ENCODE measurements at regions not wholly inside any gene's neighbourhood (a gene's known extent, or its start where the extent isn't known, plus 50 kb on each side); places are given as distances from the start of the nearest gene placed in this dataset.
A peak's percentile ranks its signal among the peaks of the same experiment; 100 is the strongest.

GRCh38 chr18:70489571-70489970 is 200.7 kb downstream of the SOCS6 start:
- DNase-seq = no peak

GRCh38 chr18:70469916-70470315 is 181.1 kb downstream of the SOCS6 start:
- peak in 28 of 58 donors; percentile 7 to 74 (median 28) for DNase-seq

- DNase-seq = peak in 28 of 58 donors; percentile 1 to 69 (median 38)
Observed at GRCh38 chr18:70468861-70469547, 180.2 kb downstream of the SOCS6 start.

- peak in 57 of 58 donors; percentile 8 to 91 (median 62) for DNase-seq
Observed at GRCh38 chr18:70464343-70465114, 175.7 kb downstream of the SOCS6 start.

GRCh38 chr18:70463085-70463484 is 174.2 kb downstream of the SOCS6 start:
- DNase-seq = no peak

- DNase-seq = no peak
Observed at GRCh38 chr18:70462078-70462439, 173.2 kb downstream of the SOCS6 start.

GRCh38 chr18:70461323-70462077 is 172.7 kb downstream of the SOCS6 start:
- DNase-seq = no peak

- no peak for DNase-seq
Observed at GRCh38 chr18:70459731-70460130, 170.9 kb downstream of the SOCS6 start.

DNA sequence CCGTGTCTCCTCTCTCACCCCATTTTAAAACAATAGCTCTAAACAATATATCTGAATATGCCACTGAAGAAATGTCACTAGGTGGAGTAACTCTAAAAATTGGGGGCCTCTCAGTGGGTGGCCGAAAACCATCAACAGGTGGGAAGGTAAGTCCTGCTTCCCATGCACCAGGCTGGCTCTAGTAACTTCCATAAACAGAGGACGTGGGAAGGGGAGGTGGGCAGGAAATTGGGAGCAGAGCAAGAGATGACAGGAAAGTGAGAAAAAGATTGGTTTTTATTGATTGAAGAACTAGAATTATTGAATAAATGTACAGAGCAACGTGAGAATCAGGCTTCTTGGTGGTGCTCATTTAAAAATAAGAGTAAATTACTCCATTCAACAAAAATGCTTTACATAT is 170.4 kb downstream of the SOCS6 start:
- no peak for DNase-seq

DNA sequence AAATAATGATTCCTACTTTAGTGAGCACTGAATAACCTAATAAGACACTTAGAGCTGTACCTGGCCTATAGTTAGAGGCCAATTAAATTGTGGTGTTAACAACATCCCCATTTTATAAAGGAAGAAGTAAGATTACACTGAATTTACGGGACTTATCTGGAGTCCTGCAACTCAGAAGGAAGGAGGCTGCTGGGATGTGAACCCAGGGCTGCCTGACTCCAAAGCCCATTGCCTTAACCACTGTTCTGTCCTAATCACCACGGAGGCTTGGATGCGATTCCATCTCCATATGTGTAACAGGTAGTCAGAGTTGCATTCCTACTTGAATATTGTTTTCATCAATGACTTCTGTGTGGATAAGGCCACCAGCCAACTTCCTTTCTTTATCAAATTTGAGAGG is 168.9 kb downstream of the SOCS6 start:
- no peak for DNase-seq

- no peak for DNase-seq
Observed at GRCh38 chr18:70457223-70457622, 168.4 kb downstream of the SOCS6 start.

GRCh38 chr18:70456376-70456775 is 167.5 kb downstream of the SOCS6 start:
- no peak for DNase-seq

DNA sequence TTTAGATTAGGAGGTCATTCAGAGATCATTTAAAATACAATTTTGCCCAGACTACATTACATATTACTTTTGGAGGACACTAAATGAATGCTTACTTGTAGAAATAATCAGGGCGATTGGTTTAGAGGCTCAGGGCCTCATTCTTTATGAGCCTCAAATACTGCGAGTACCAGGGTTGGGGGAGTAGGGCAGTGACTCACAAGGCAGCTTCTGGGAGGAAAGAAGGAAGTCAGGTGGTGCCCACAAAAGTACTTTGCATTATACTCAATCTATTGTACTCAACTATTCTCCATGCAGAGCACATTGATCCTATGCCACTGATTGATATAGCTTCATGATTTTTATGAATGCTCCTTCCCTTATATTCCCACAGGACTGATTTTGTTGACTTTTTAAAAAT is 166.9 kb downstream of the SOCS6 start:
- DNase-seq = no peak

DNA sequence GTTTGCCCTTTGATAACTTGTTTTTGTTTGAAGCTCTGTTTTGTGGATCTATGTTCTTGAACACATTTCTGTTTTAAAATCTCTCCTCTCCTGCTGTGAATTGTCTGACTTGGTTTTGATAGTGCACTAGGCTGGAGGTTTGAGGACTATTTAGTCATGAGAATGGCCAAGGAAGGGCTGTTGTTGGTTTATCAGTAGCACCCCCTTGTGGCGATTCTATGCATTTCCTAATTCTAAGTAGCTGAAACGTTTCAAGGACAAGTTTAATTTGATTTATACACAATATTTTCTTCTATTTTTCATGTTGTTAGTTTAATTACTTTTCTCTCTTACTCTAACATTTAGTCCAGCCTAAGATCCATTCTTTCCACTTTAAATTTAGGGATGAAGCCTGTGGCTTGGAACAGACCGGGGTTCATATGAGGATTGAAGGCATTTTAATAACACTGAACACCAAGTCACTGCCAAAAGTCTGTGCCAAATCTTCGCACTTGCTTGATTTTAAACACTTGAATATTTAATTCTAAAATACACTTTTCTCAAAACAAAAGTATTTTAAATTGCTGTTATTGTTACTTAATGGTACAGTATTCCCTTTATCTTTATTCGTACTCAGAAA is 166.0 kb downstream of the SOCS6 start:
- peak in 14 of 58 donors; percentile 2 to 69 (median 13) for DNase-seq

GRCh38 chr18:70453058-70453775 is 164.4 kb downstream of the SOCS6 start:
- DNase-seq = peak in 3 of 58 donors; percentile 2 to 49 (median 12)

GRCh38 chr18:70452501-70452900 is 163.7 kb downstream of the SOCS6 start:
- no peak for DNase-seq

GRCh38 chr18:70450426-70451253 is 161.8 kb downstream of the SOCS6 start:
- DNase-seq = no peak

- DNase-seq = no peak
Observed at GRCh38 chr18:70448588-70448987, 159.7 kb downstream of the SOCS6 start.

GRCh38 chr18:70446063-70446462 is 157.2 kb downstream of the SOCS6 start:
- no peak for DNase-seq

DNA sequence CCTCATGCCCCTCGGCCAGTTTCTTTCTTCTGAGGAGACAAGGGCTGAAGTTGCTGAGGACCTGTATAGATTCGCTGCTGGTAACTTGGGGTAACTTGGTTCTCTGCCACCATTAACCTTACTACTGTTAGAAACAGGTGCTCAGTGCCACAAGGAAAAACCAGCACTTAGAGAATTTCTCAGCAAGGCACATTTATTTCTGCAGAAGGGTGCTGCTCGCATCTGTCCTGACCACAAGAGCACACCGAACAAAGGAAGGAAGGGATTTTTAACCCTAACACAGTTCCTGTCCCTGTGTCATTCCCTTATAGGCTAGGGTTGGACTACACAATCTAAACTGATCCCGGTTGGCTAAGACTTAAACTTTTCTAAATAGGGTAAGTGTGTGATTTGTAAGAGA is 154.1 kb downstream of the SOCS6 start:
- no peak for DNase-seq

Data from anterior cingulate cortex (tissue), 58 donors.